NOMO-1 (cell line): ENCODE measurements at regions not wholly inside any gene's neighbourhood (a gene's known extent, or its start where the extent isn't known, plus 50 kb on each side); places are given as distances from the start of the nearest gene placed in this dataset.

Experiments
- DNase-seq, 2 experiments: peaks; one replicate each; lab custom pipeline; 2025; ENCODE audit not compliant: unreplicated experiment in 2 of 2; lab: John Stamatoyannopoulos, UW

DNA sequence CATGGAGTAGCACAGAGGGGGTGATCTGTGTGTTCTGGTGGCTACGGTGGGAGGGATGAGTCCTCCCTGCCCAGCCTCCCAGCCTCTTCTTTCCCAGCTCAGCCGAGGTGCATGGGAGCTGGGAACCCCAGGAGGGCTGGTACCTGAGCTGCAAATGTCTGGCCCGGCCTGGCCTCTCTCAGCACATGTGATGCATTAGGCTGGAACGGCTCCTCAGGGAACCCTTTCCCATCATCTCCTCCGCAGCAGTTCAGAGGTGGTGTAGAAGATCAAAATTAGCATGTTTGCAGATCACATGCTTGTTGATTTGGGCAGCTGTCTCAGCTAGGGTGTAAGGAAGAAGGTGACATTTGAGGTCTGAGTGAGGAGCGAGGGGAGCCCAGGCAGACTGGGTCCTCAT lies 126.6 kb downstream of the EMX2 start:
- no peak for DNase-seq

DNA sequence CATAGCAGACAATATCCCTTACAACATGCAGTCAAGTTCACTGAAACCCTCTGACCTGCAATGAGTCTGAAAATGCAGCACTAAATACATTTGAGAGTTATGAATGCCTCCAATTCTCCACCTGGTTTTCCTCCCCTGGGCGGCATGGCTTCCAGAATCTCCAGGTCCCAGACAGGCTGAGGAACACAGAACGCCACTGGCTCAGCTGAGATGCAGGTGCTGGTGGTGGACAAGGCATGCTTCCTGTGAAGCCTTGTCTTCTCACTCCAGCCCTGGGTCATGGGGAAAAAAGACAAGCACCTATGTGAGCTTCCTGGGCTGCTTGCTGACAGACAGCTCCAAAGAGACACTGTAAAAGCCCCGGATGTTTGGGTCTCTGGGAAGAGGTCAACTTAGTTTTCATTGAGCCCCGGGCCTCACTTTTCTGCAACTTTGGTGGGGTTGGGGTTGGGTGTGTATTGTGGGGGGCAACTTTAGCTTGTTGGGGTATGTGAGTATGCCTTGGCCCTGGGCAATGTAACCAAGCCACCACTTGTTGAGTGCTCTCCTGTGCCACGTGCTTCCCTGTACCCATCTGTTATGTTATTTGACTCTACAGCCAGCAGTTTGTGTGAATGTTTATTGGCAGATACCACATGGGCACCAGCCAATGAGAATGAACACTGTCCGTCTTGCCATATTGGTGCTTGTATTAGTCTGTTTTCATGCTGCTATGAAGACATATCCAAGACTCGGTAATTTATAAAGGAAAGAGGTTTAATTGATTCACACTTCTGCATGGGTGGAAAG lies 127.8 kb downstream of the EMX2 start:
- no peak for DNase-seq

DNA sequence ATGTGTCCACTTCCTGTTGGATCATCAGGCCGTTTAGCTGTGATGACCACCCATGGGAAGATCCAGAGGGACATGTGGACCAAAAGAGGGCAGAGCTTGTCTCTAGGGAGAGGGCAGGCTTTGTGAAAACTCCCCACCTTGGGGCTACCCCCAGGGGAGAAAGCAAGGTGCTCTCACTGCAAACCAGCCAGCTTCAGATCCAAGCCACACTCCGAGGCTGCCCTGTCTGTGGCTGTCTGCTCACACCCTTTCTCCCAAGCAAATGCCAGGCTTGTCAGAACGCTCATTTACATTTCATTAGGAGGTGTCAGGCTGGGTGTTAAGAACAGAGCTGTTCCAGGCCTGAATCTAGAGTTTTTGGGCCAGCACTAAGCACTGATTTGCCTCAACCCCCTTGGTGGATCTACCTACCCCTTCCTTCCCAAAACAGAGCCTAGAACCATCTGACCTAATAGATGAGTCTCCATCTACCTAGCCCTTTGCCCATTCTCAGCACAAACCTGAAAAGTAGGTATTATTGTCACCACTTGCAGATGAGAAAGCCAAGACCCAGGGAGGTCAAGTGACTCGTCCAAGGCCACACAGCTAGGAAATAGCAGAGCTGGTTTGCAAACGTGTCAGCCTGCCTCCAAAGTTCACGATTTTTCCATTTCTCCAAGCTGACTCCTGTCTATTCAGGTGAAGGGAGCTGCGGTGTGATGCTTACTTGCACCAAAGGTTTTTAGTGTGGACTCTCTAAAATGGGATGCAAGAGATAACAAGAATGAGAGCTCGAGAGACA lies 130.9 kb downstream of the EMX2 start:
- no peak for DNase-seq

DNA sequence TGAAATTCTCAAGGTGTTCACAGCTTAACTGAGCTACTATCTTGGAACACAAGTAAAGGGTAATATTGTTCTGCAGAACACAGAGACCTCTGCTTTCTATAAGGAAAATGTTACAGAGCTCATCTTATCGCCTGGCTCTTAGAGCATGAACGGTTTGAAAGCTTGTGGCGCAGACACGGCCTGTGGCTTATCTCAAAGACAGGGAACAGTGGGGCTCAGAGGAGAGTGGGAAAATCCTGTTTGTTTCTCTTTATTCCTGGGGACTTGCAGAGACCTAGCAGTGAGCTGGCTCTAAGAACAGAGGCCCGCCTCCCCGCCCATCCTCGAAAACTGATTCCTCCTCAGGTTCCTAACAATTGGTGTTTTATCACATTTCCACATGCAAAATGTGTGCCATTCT lies 131.7 kb downstream of the EMX2 start:
- no peak for DNase-seq

DNA sequence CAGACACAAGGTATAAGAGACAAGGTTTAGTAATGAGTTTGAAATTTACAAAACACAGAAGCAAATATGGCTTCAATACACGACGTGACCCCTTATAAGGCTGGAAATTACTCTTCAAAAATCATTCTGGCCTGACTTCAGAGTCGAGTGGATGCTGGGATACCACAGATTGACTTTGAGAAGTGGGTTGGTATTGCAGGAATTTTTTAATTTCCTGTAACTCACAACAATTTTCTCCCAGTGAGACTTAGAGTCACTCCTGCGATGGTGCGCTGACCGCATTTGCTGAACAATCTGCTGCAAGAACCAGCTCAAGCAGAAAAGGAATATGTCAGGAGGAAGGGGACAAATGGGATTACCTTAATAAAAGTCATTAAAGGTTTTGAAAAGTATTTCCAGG lies 132.1 kb downstream of the EMX2 start:
- DNase-seq, result no peak

DNA sequence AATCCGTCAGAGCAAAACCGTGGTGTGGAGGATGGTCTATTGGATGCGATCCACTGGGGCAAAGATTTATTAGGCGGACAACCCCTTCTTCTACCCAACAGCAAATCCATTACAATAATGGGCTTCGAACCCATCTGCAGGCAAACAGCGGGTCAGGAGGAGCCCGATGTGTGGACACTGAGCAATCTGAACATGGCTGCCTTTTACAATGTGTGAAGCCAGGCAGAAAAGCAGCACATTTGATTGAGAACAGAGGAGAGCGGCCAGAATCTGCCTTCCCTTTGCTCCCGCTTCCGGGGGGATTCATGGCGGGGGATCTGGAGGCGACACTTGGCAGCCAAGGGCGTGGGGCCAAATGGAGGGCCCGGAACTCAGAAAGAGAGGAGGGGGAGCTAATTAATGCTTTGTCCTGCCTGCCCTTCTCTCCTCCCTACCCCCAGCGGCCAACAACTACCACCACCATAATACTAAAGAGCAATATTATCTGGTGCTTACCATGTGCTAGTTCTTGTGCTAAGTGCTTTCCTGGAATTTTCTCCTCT lies 133.0 kb downstream of the EMX2 start:
- no peak for DNase-seq

DNA sequence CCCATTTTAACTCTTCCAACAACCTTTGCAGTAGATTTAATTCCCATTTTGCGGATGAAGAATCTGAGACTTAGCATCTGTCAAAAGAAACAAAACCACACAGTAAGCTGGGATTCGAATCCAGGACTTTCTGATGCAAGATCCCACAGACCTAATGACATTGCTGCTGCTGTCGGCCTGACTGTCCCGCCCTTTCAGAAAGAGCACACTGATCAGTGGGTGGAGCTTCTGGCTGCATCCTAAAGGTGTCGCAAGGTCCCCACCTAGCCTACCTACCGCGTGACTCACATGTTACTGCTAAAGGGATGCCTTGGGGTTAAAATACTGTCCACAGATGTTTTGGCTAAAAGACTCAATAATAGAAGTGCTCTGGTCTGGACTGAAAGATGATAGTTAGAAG lies 134.7 kb downstream of the EMX2 start:
- DNase-seq, result no peak

DNA sequence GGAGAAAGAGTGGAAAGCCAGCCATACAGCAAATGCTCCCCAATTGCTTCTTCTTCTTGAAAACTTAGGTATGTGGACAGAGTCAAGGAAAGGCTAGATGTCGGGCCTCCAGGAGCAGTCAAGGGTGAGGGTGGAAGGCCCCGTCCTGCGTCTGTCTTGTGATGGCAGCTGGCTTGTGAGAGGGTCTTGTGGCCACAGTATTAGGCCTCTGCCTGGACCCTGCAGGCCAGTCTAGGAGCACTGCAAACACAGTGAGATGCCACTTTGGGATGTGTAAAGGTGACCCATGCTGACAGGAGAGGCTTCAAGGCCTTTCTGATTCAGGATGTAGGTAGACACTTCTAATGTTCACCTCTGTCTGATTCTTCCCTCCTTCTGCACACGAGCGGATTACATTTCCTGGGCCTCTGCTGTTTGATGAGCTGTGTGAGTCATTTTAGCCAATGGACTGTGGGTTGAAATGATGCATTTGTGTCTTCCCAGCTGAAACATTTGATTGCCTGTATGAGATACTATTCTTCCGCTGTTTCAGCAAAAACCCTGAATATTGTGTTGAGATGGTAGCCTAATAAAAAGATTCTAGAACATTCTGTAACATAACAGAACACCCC lies 135.4 kb downstream of the EMX2 start:
- DNase-seq, result no peak

DNA sequence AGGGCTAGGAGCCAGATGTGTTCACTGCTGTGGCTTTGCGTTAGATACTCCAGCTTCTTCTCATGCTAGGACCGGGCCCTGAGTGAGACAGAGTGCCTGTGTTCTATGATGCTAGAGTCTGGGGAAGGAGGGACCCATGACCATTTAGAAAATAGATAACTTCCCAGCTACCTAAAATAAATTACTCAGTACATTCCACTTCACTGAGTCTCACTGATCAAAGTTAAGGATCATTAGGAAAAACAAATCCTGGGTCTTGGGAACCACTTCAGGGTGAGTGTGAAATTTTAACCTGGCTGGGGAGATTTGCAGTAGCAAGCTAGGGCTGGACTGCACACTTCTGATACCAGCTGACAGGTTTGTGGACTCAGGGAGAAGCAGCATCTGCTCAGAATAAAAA lies 138.1 kb downstream of the EMX2 start:
- no peak for DNase-seq

DNA sequence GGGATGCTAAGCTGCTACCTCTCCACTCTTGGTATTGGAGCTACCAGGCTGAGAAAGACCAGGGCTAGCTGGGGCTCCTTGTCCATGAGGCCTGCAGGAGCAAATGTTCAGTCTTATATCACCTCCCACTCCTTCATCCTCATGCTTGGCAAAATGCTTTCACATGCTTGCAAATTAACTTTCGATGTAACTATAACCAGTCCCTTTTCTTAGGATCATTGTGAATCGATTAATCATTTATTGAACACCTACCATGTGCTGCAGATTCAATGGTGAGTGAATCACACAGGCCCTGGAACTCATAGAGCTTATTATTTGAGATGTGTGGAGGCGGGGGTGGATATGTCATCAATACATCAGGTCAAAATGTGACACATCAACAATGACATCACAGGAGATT lies 138.6 kb downstream of the EMX2 start:
- DNase-seq, result no peak

DNA sequence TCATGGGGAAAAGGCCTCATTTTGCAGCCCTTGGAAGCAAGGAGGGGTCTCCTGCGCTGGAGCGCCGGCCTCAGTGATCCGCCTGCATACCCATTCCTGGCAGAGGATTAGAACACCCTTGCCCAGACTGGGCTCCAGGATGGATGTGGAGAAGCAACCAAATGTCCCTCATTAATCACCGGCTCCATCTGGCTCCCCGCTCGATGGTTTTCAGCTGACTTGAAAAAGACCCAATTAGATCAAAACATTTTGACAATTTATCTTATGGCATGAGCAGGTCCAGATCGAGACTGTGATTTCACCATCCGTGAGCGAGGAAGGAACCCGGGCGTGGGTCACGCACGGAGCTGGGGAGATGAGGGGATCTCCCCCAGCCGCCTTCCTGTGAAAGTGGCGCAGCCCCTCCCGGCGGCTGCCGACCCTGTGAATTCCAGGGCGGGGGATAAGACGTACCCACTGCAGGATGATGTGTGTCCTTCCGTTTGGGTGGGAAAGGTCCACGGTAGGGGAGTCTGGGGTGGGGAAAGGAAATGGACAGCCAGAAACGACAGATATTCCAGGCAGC lies 141.6 kb downstream of the EMX2 start:
- no peak for DNase-seq

DNA sequence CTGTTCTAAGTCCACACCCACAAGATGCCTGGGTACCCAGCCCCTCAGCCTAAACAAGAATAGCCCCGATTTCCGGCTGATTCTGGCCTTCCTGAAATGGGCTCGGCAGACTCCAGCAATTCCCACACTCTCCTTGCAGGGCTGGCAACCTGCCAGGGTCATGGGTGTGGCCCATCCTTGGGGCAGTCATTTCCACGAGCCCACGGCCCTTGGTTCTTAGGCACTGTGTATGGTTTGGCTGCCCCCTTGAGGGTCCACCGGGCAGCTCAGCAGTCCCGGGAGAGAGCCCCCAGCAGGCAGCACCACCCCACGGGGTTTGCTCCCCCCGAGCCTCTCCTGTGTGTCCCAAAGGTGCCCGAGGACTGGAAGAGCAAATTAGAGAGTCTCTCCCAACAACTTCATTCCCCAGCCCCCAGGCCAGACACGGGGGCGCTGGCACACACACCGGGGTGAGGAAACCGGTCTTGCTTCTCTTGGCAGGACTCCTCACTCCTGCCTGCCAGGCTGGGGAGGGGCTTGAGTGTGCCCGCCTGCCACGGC lies 142.2 kb downstream of the EMX2 start:
- no peak for DNase-seq

DNA sequence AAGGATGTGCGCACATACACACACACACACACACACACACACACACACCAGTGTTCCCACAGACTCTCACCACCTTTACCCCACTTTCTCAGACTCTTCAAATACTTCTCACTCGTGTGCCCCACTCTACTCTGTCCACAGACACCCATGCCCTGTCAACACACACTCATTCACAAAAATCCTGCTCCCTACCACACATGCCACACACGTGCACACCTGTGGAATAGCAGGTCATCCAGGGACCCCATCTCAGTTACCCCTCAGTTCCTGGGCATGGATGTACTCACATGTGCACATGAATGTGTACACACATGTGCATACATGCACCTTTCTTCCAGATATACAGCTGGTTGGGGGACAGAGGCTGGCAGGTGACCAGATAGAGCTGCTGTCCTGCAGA lies 142.9 kb downstream of the EMX2 start:
- DNase-seq, result no peak

DNA sequence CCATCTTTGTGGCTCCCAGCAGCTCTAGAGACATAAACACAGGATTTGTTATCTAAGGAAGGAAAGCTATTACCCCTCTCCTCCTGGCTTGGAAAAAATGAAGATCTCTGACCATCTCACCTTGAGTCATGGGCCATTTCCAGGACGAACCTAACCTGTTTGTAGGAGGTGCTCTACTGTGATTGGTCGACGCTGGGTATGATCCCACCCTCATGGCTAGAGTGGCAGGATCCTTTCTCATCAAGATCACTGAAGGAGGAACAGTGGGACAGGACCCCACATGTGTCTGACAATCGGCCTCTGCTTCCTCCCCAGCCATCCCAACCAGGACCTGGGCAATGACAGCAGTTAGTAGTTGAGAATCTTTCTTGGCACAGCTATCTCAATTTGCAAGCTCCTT lies 144.1 kb downstream of the EMX2 start:
- no peak for DNase-seq

DNA sequence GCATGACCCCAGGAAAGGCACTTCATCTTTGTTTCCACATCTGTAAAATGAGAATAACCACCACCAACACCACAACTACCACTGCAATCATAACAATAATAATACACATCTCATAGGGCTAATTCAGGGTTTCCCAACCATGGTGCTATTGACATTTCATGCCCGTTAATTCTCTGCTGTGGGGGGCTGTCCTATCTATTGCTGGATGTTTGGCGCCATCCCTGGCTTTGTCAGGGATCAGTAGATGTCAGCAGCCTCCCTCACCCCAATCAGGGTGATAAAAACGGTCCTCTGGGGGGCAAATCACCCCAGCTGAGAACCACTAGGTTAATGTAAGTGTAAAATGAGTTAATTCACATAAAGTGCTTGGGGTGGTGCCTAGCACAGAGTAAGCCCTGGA lies 145.8 kb downstream of the EMX2 start:
- no peak for DNase-seq

DNA sequence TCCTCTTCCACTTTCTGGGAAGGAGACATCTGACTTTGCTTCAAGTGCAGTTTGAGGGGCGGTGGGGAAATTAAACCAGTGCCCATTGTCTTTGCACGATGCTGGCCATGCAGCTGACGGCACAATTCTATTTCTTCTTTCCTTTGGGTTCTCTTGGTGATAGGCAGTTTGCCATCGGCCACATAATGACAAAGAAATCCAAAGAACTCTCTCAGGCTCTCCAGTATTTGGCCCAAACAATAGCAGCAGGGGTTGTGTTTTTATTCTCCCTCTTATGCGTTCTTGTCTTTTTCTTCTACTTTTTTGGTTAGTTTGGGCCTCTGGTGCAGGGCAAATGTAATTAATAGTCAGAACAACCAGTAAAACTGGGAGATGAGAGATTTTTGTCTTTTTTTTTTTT lies 147.0 kb downstream of the EMX2 start:
- DNase-seq, result no peak

DNA sequence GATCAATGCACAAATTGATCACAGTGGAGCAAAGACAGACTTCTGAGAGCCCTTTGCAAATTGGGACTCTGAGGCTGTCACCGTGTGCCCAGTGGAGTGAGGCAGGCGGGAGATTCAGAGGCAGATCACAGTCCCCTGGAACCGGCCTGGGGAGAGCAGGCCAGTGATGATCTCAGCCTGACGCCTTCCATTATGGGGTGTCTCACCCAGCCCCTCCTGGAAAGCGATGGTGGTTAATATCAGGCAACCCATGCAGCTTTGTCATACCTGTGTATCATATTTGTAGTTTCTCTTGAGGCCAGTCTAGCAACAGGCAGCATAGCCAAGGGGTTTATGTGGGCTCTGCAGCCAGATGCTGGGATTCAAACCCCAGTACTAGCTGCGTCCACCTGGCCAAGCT lies 147.8 kb downstream of the EMX2 start:
- no peak for DNase-seq

DNA sequence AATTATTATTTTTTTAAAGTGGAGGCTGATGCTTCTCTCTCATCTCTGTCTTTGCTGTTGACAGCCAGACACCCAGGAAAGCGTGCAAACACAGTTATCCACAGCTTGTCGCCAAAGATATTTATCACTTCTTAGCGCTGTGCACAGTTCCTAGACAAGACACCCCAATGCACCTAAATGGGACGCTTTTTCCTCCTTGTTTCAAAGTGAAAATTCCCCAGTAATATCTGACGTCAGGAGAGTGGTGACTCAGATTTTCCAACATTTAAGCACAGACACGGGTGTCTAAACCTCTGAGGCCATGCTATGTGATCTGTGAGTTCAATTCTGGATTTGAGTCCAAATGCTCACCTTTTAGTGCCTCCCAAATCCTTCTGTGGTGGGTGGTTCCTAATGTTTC lies 151.6 kb downstream of the EMX2 start:
- no peak for DNase-seq

DNA sequence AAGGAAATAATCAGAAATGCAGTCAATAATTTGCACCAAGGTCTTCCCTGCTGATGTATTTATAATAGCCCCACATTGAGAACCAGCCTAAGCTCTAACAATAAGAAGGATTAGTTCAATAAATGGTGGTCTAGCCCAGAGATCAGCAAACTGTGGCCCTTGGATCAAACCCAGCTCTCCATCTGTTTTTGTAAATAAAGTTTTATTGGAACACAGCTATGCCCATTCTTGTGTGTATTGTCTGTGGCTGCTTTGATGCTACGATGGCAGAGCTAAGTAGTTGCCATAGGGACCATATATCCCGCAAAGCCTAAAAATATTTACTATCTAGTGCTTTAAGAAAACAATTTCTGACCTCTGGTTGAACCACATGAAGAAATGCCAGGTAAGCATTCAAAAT lies 154.9 kb downstream of the EMX2 start:
- no peak for DNase-seq

DNA sequence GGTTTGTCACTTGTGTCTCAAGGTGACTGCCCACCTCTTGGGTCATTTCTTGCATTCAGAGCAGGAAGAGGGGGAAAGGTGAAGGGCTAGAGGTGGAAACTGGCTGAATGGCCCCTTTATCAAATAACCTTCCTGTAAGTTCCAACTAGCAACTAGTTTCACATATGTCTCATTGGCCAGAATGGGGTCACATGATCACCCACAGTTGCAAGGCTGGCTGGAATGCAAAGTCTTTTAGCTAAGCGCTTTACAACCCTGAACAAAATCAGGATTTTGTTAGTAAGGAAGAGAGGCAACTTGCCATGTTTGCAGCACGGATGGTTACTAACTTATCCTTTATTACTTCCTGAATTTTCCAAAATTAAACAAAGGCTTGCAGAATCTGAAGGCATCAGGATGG lies 156.3 kb downstream of the EMX2 start:
- DNase-seq, result no peak

DNA sequence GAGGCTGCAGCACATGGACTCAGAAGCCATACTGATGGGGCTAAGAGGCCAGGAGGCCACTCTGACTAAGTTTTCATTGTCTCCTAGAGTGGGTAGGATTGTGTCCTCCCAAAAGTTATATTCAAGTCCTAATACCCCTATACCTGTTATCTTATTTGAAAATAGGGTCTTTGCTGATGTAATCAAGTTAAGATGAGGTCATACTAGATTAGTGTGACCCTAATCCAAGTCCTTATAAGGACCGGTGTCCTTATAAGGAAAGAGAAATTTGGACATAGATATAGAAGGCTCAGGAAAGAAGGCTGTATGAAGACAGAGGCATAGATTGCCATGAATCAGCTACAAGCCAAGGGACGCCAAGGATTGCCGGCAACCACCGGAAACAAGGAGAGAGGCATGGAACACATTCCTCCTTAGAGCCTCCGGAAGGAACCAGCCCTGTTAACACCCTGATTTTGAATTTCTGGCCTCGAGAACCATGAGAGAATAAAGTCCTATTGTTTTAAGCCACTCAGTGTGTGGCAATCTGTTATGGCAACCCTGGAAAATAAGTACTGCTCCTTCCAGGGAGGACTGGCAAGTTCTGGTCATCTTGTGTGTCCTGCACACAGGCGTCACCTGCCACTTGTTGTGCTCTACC lies 157.0 kb downstream of the EMX2 start:
- no peak for DNase-seq
